ENCODE measurements at regions not wholly inside any gene's neighbourhood (a gene's known extent, or its start where the extent isn't known, plus 50 kb on each side); places are given as distances from the start of the nearest gene placed in this dataset.
A peak's percentile ranks its signal among the peaks of the same experiment; 100 is the strongest.

DNA sequence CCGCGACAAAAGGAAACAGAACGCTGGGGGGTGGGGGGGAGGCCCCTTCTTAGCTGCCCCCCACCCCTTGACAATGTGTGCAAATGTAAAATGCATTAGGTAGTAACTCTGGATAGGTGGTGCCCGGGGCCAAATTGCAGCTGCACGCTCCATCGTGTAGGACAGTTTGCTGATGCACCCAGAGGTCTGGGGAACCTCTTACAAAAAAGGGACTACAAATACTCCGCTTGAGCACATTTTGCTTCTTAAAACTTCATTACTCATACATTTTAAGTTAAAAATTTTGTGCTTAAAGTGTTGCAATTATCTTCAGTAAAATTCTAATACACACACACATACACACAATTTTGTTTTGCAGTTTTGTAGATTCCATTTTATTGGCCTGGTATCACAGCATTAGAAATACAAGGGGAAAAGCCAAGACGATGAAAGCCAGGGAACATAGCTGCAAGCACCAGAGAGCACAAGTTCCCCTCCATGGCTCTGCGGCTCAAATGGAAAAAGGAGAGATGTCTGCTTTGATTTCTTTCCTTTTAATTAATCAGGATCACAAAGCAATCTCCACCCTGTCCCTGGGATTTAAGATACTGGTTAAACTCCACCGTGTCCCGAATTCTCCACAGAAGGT is 582.1 kb downstream of the ZEB2 start:
- no peaks in the 10 kb centered on the region for H3K27me3 ChIP-seq (replicated peaks; ENCODE audit: insufficient read depth)
- WGBS: 41% methylated on average over 11 of the region's 11 CpGs
- TF ChIP-seq POLR2AphosphoS5 (IDR thresholded peaks at IDR 0.05) (no peak), POLR2A (IDR thresholded peaks at IDR 0.05) (no peak)
- TF ChIP-seq, protein P1, sequence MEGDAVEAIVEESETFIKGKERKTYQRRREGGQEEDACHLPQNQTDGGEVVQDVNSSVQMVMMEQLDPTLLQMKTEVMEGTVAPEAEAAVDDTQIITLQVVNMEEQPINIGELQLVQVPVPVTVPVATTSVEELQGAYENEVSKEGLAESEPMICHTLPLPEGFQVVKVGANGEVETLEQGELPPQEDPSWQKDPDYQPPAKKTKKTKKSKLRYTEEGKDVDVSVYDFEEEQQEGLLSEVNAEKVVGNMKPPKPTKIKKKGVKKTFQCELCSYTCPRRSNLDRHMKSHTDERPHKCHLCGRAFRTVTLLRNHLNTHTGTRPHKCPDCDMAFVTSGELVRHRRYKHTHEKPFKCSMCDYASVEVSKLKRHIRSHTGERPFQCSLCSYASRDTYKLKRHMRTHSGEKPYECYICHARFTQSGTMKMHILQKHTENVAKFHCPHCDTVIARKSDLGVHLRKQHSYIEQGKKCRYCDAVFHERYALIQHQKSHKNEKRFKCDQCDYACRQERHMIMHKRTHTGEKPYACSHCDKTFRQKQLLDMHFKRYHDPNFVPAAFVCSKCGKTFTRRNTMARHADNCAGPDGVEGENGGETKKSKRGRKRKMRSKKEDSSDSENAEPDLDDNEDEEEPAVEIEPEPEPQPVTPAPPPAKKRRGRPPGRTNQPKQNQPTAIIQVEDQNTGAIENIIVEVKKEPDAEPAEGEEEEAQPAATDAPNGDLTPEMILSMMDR (IDR thresholded peaks at IDR 0.05): no peak
- H3K4me3 ChIP-seq: peak overlapping the region; percentile 33 to 39
- peak overlapping the region; percentile 56 to 59 for H3K27ac ChIP-seq
- H3K4me1 ChIP-seq (replicated peaks): no peaks in the 10 kb centered on the region
- no peaks in the 10 kb centered on the region for H3K9me3 ChIP-seq
- no peak for DNase-seq (ENCODE audit: low spot score)
- no peaks in the 10 kb centered on the region for H3K36me3 ChIP-seq
- intact Hi-C loops (cut with DNase I): loop anchor here (5.0 kb wide), 1 partner anchor 579 kb away; no protein-coding TSS in a partner anchor

DNA sequence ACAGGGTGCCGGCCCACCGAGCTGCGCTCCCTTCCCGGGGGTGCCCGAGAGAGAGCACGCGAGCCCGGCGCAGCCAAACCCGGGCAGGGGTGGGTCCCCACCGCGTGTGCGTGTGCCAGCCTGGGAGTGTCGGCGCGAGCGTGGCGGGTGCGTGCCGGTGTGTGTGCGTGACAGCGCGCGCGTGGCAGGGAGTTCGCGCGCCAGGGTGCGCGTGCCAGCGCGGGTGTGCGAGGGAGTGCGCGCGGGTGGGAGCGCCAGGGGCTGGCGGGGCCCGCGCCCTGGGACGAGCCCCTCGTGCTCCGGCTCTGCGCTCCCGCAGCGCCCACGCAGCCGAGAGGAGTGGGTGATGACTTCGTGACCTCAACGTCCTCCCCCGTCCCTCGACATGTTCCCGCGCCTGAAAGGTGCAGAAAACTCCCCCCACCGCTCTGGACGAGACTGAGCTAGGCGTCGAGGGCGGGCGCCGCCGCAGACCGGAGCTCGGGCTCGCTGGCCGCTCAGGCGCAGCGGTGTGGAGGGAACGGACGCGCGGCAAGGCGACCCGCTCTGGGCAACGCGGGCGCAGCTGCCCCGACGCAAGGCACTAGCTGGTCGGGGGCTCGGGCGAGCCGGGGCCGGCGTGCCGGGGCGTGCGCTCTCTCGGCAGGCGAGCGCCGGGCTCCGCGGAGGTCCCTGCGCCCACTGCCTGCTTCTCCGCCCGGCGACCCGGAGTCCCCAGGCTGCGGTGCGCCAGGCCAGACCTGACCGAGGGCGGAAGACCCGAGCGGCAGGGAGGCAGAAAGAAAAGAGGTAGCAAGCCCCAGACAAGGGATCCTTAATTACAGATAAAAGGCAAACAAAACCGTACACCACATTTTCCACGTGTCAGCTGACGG is 582.8 kb downstream of the ZEB2 start:
- DNase-seq (ENCODE audit: low spot score): no peak
- Histone ChIP-seq H3K36me3 (no peaks in the 10 kb centered on the region), H3K9me3 (no peaks in the 10 kb centered on the region), H3K27ac (peak overlapping the region; percentile 56 to 59), H3K4me3 (peak overlapping the region; percentile 33 to 39), H3K4me1 (replicated peaks) (no peaks in the 10 kb centered on the region), H3K27me3 (replicated peaks; ENCODE audit: insufficient read depth) (no peaks in the 10 kb centered on the region)
- TF ChIP-seq POLR2A (IDR thresholded peaks at IDR 0.05) (no peak), POLR2AphosphoS5 (IDR thresholded peaks at IDR 0.05) (no peak)
- TF ChIP-seq, protein P1 (IDR thresholded peaks at IDR 0.05): no peak
- WGBS: under 1% methylated on average over 86 of the region's 108 CpGs
- intact Hi-C loops (cut with DNase I): loop anchor here (5.0 kb wide), 1 partner anchor 580 kb away; no protein-coding TSS in a partner anchor

DNA sequence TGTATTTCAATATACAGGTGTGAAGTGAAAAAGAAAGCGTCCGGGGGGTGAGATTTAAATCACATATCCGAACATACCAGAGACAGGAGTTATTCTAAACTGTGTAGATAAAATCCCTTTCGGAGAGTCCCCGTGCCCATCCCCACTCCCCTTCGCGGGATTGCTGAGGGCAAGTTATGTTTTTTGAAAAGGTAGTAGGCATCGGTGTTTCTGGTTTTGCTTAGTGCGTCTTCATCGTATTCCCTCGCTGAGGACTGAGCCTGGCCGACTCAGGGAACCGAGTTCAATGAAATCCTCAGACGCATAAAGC is 583.4 kb downstream of the ZEB2 start:
- H3K9me3 ChIP-seq: no peaks in the 10 kb centered on the region
- intact Hi-C loops (cut with DNase I): loop anchor here (5.0 kb wide), 1 partner anchor 581 kb away; no protein-coding TSS in a partner anchor
- H3K36me3 ChIP-seq: no peaks in the 10 kb centered on the region
- TF ChIP-seq POLR2AphosphoS5 (IDR thresholded peaks at IDR 0.05) (no peak), POLR2A (IDR thresholded peaks at IDR 0.05) (no peak)
- TF ChIP-seq, protein P1 (IDR thresholded peaks at IDR 0.05): no peak
- H3K4me1 ChIP-seq (replicated peaks): no peaks in the 10 kb centered on the region
- DNase-seq (ENCODE audit: low spot score): no peak
- no peaks in the 10 kb centered on the region for H3K27me3 ChIP-seq (replicated peaks; ENCODE audit: insufficient read depth)
- H3K27ac ChIP-seq: peak overlapping the region; percentile 56 to 59
- H3K4me3 ChIP-seq: peak overlapping the region; percentile 33 to 39
- WGBS: 13% methylated on average over 14 of the region's 14 CpGs

DNA sequence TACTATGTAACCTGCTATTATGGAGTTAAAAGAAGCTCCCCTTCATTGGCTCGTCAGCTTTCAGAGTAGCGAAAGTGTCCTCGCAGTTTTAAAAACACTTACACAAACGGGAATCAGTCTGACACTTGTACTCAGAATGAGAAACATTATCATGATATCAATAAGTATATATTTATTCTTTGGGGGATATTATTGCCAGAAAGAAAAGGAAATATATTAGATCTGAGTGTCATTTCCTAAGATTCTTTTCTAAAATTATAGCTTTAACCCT is 584.5 kb downstream of the ZEB2 start:
- H3K9me3 ChIP-seq: no peaks in the 10 kb centered on the region
- intact Hi-C loops (cut with DNase I): loop anchor here (5.0 kb wide), 1 partner anchor 582 kb away; no protein-coding TSS in a partner anchor
- no peak overlapping the region for H3K27ac ChIP-seq
- WGBS: 79% methylated on average over 4 of the region's 4 CpGs
- no peaks in the 10 kb centered on the region for H3K4me1 ChIP-seq (replicated peaks)
- DNase-seq (ENCODE audit: low spot score): no peak
- no peak overlapping the region for H3K4me3 ChIP-seq
- H3K27me3 ChIP-seq (replicated peaks; ENCODE audit: insufficient read depth): no peaks in the 10 kb centered on the region
- TF ChIP-seq POLR2AphosphoS5 (IDR thresholded peaks at IDR 0.05): no peak
- TF ChIP-seq, protein P1 (IDR thresholded peaks at IDR 0.05): no peak
- no peak for TF ChIP-seq POLR2A (IDR thresholded peaks at IDR 0.05)
- H3K36me3 ChIP-seq: no peaks in the 10 kb centered on the region
